GM12891 (cell line): ENCODE measurements at regions not wholly inside any gene's neighbourhood (a gene's known extent, or its start where the extent isn't known, plus 50 kb on each side); places are given as distances from the start of the nearest gene placed in this dataset.
A peak's percentile ranks its signal among the peaks of the same experiment; 100 is the strongest.

Experiments used
- DNase-seq: peaks from one replicate; pipeline ENCODE4 v3.0.0; 2011; ENCODE audit warnings: low spot score; ENCODE audit not compliant: insufficient read length
- FAIRE-seq: peaks from 2 replicates; lab custom pipeline; 2011; peaks lifted over from hg19 to GRCh38; lab: Jason Lieb, UNC
- PAX5 ChIP-seq: IDR thresholded peaks from 2 replicates; pipeline ENCODE4 v1.6.1; 2011; ENCODE audit warnings: low read length, moderate library complexity, mild to moderate bottlenecking; ENCODE audit not compliant: insufficient read depth, severe bottlenecking
- POLR2A ChIP-seq: IDR thresholded peaks from 2 replicates; pipeline ENCODE4 v1.6.1; 2011; ENCODE audit warnings: low read depth, low read length, control low read depth
- POLR2AphosphoS5 ChIP-seq: IDR thresholded peaks from 2 replicates; pipeline ENCODE4 v1.6.1; 2011; ENCODE audit warnings: low read depth, low read length, control low read depth
- POU2F2 ChIP-seq: IDR thresholded peaks from 2 replicates; pipeline ENCODE4 v1.6.1; 2011; ENCODE audit warnings: low read depth, mild to moderate bottlenecking, control low read depth, low read length, moderate library complexity
- SPI1 ChIP-seq: IDR thresholded peaks from 2 replicates; pipeline ENCODE4 v1.6.1; 2011; ENCODE audit warnings: low read depth, low read length, control low read depth
- TAF1 ChIP-seq: IDR thresholded peaks from 2 replicates; pipeline ENCODE4 v1.6.1; 2011; ENCODE audit warnings: low read depth, low read length, control low read depth

GRCh38 chr7:17129218-17129617 is 169.2 kb upstream of the AHR start:
- no peak for DNase-seq
- FAIRE-seq: no peak
- TF ChIP-seq POU2F2 (no peak), PAX5 (no peak), SPI1 (no peak), POLR2AphosphoS5 (no peak), TAF1 (no peak), POLR2A (no peak)

- FAIRE-seq: peak; percentile 26
- TF ChIP-seq POLR2AphosphoS5 (no peak), POLR2A (no peak), TAF1 (no peak), PAX5 (no peak), SPI1 (no peak), POU2F2 (no peak)
- no peak for DNase-seq
Measured at GRCh38 chr7:17130281-17131059, 168.0 kb upstream of the AHR start.

- FAIRE-seq (no peak), DNase-seq (no peak)
- TF ChIP-seq TAF1: no peak
- TF ChIP-seq POLR2AphosphoS5: no peak
- TF ChIP-seq POU2F2: no peak
- TF ChIP-seq POLR2A: no peak
- no peak for TF ChIP-seq PAX5
- TF ChIP-seq SPI1: no peak
Measured at GRCh38 chr7:17131060-17131345, 167.4 kb upstream of the AHR start.

GRCh38 chr7:17131983-17132655 is 166.3 kb upstream of the AHR start:
- FAIRE-seq: no peak
- TF ChIP-seq SPI1 (no peak), TAF1 (no peak)
- no peak for DNase-seq

GRCh38 chr7:17132726-17133125 is 165.7 kb upstream of the AHR start:
- TF ChIP-seq POU2F2 (no peak), POLR2A (no peak), SPI1 (no peak), PAX5 (no peak), TAF1 (no peak), POLR2AphosphoS5 (no peak)
- FAIRE-seq (no peak), DNase-seq (no peak)

- FAIRE-seq: peak; percentile 57
Measured at GRCh38 chr7:17133977-17134376, 164.5 kb upstream of the AHR start.

GRCh38 chr7:17134786-17135185 is 163.7 kb upstream of the AHR start:
- peak; percentile 91 for FAIRE-seq
- no peak for DNase-seq
- TF ChIP-seq SPI1 (peak; percentile 58), POU2F2 (no peak), POLR2A (no peak)

More at GRCh38 chr7:17133977-17134376, 164.5 kb upstream of the AHR start:
- DNase-seq: no peak
- TF ChIP-seq POLR2A (no peak), POU2F2 (no peak), SPI1 (no peak), TAF1 (no peak), POLR2AphosphoS5 (no peak), PAX5 (no peak)

GRCh38 chr7:17136126-17136525 is 162.3 kb upstream of the AHR start:
- DNase-seq: no peak
- TF ChIP-seq POU2F2: no peak
- no peak for TF ChIP-seq SPI1
- TF ChIP-seq POLR2AphosphoS5: no peak
- TF ChIP-seq POLR2A: no peak
- TF ChIP-seq TAF1: no peak
- TF ChIP-seq PAX5: no peak
- no peak for FAIRE-seq

GRCh38 chr7:17139081-17139480 is 159.4 kb upstream of the AHR start:
- peak; percentile 64 for FAIRE-seq
- DNase-seq: no peak
- TF ChIP-seq PAX5 (no peak), POLR2AphosphoS5 (no peak), POU2F2 (no peak), POLR2A (no peak), TAF1 (no peak), SPI1 (no peak)

- TF ChIP-seq PAX5: no peak
- TF ChIP-seq POU2F2: no peak
- no peak for TF ChIP-seq TAF1
- TF ChIP-seq POLR2AphosphoS5: no peak
- TF ChIP-seq POLR2A: no peak
- TF ChIP-seq SPI1: no peak
- DNase-seq (no peak), FAIRE-seq (no peak)
Measured at GRCh38 chr7:17140406-17140805, 158.0 kb upstream of the AHR start.
